ENCODE measurements at regions not wholly inside any gene's neighbourhood (a gene's known extent, or its start where the extent isn't known, plus 50 kb on each side); places are given as distances from the start of the nearest gene placed in this dataset.

- DNase-seq: no peak
These were observed 269.7 kb upstream of the THRB start for GRCh38 chr3:24764236-24764915.

GRCh38 chr3:24765399-24765798 lies 270.7 kb upstream of the THRB start:
- no peak for DNase-seq

GRCh38 chr3:24769918-24770317 lies 275.3 kb upstream of the THRB start:
- DNase-seq: no peak

GRCh38 chr3:24773798-24774197 lies 279.1 kb upstream of the THRB start:
- peak; percentile 79 for DNase-seq

GRCh38 chr3:24780991-24781390 lies 286.3 kb upstream of the THRB start:
- no peak for DNase-seq

GRCh38 chr3:24781454-24781853 lies 286.8 kb upstream of the THRB start:
- DNase-seq: no peak

- DNase-seq: no peak
These were observed 299.2 kb upstream of the THRB start for GRCh38 chr3:24793896-24794295.

- DNase-seq: no peak
These were observed 308.0 kb upstream of the THRB start for GRCh38 chr3:24802614-24803013.

- DNase-seq: no peak
These were observed 309.4 kb upstream of the THRB start for GRCh38 chr3:24804095-24804494.

- DNase-seq: peak; percentile 10
These were observed 316.2 kb upstream of the THRB start for GRCh38 chr3:24810881-24811280.

- no peak for DNase-seq
These were observed 317.5 kb upstream of the THRB start for GRCh38 chr3:24812116-24812515.

- DNase-seq: no peak
These were observed 323.4 kb upstream of the THRB start for GRCh38 chr3:24818055-24818454.

GRCh38 chr3:24828011-24828410 lies 333.4 kb upstream of the THRB start:
- DNase-seq: peak; percentile 73

- peak; percentile 23 for DNase-seq
These were observed 333.9 kb upstream of the THRB start for GRCh38 chr3:24828551-24828950.

GRCh38 chr3:24829011-24829581 lies 334.4 kb upstream of the THRB start:
- DNase-seq: peak; percentile 65

- DNase-seq: peak; percentile 22
These were observed 335.1 kb upstream of the THRB start for GRCh38 chr3:24829629-24830229.

GRCh38 chr3:24830230-24831152 lies 335.8 kb upstream of the THRB start:
- DNase-seq: peak; percentile 24

- no peak for DNase-seq
These were observed 336.6 kb upstream of the THRB start for GRCh38 chr3:24831221-24831620.

- DNase-seq: no peak
These were observed 338.2 kb upstream of the THRB start for GRCh38 chr3:24832891-24833290.

- DNase-seq: no peak
These were observed 339.8 kb upstream of the THRB start for GRCh38 chr3:24834442-24834841.

- no peak for DNase-seq
These were observed 340.9 kb upstream of the THRB start for GRCh38 chr3:24835510-24835909.

GRCh38 chr3:24837601-24838000 lies 343.0 kb upstream of the THRB start:
- DNase-seq: no peak

- no peak for DNase-seq
These were observed 343.9 kb upstream of the THRB start for GRCh38 chr3:24838533-24838932.

Measured in hindlimb muscle (tissue), 1 donor.